ENCODE measurements at regions not wholly inside any gene's neighbourhood (a gene's known extent, or its start where the extent isn't known, plus 50 kb on each side); places are given as distances from the start of the nearest gene placed in this dataset.

DNA sequence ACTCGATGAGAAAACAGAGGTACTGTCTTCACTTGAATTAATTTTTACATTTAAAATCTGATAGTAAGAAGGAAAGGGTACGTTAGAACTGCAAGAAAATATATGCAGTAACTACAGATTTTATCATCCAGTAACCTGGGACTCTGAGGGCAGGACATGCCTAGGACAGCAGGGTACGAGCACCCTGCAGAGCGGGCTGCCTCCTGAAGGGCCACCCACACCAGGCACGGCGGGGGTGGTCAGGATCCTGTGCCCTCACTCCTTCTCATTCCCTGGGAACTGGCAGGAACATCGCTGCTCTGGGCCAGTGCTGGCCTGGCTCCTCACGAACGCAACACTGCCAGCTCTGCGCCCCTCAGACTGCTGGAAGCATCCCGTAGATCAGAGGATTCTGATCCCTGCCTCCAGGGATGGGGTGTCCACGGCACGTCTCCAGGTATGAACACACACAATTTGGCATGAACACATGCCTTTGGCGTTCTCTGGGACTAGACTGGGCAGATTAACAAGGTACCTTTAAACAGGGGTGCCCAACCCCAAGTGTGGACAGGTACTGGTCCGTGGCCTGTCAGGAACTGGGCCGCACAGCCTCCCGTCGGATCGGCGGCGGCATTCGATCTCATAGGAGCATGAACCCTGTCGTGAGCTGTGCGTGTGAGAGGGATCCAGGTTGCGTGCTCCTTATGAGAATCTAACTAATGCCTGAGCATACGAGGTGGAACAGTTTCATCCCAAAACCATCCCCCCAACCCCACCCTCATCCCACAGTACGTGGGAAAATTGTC lies 99.3 kb upstream of the FAM20C start:
- Histone ChIP-seq H3K4me1 (ENCODE audit: insufficient read depth) (peaks cover 32% of the 10 kb centered on the region), H3K9me3 (ENCODE audit: low read depth) (no peaks in the 10 kb centered on the region), H4K20me1 (ENCODE audit: insufficient read depth, poor library complexity, severe bottlenecking) (no peaks in the 10 kb centered on the region), H3K27me3 (no peaks in the 10 kb centered on the region), H3K9me2 (replicated peaks; ENCODE audit: insufficient read depth) (no peaks in the 10 kb centered on the region), H3K4me3 (no peak overlapping the region), H3K79me2 (no peaks in the 10 kb centered on the region), H3K36me3 (replicated peaks; ENCODE audit: insufficient read depth, low read depth) (no peaks in the 10 kb centered on the region), H3K4me2 (no peak overlapping the region), H3K27ac (no peak overlapping the region), H2AFZ (no peak overlapping the region)
- DNase-seq (ENCODE audit: low spot score), result no peak
- WGBS (ENCODE audit: low lambda C conversion rate, missing lambda C conversion rate), result 90% methylated on average over 26 of the region's 27 CpGs
- TF ChIP-seq EZH2phosphoT487 (IDR thresholded peaks at IDR 0.05; ENCODE audit: low read depth, severe bottlenecking, unreplicated experiment), result no peak
- TF ChIP-seq, protein P1, sequence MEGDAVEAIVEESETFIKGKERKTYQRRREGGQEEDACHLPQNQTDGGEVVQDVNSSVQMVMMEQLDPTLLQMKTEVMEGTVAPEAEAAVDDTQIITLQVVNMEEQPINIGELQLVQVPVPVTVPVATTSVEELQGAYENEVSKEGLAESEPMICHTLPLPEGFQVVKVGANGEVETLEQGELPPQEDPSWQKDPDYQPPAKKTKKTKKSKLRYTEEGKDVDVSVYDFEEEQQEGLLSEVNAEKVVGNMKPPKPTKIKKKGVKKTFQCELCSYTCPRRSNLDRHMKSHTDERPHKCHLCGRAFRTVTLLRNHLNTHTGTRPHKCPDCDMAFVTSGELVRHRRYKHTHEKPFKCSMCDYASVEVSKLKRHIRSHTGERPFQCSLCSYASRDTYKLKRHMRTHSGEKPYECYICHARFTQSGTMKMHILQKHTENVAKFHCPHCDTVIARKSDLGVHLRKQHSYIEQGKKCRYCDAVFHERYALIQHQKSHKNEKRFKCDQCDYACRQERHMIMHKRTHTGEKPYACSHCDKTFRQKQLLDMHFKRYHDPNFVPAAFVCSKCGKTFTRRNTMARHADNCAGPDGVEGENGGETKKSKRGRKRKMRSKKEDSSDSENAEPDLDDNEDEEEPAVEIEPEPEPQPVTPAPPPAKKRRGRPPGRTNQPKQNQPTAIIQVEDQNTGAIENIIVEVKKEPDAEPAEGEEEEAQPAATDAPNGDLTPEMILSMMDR (IDR thresholded peaks at IDR 0.05; ENCODE audit: poor library complexity), result no peak
- no peak for TF ChIP-seq EZH2 (IDR thresholded peaks at IDR 0.05; ENCODE audit: borderline replicate concordance)

DNA sequence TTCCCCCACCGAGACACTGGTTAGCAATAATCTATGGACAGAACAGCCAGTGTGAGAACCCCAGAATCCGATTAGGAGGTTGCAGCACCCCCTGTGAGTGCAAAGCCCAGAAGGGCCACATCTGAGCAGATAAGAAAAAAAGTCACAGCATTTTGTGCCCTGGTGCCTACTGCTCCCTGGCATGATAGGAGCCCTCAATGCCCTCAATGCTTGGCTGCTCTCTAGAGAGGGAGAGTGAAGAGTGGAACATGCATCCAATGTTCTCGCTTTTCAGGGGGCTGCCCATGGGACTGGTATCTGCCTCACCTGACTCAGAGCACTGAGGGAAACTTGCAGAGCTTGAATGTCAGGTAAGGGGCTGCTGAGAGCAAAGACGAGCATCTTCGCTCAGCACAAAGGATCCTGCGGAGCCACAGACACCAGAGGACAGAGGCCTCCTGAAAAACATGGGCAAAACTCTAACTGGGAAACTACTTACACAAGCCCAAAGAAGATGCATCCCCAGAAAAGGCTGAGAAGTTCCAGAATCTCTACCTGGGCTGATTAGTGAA lies 98.0 kb upstream of the FAM20C start:
- Histone ChIP-seq H3K79me2 (no peaks in the 10 kb centered on the region), H3K4me2 (no peak overlapping the region), H3K36me3 (replicated peaks; ENCODE audit: insufficient read depth, low read depth) (no peaks in the 10 kb centered on the region), H2AFZ (no peak overlapping the region), H3K4me1 (ENCODE audit: insufficient read depth) (peaks cover 20% of the 10 kb centered on the region), H3K4me3 (no peak overlapping the region), H3K9me2 (replicated peaks; ENCODE audit: insufficient read depth) (no peaks in the 10 kb centered on the region), H3K9me3 (ENCODE audit: low read depth) (no peaks in the 10 kb centered on the region), H3K27me3 (no peaks in the 10 kb centered on the region), H3K27ac (no peak overlapping the region), H4K20me1 (ENCODE audit: insufficient read depth, poor library complexity, severe bottlenecking) (no peaks in the 10 kb centered on the region)
- DNase-seq (ENCODE audit: low spot score), result no peak
- WGBS (ENCODE audit: low lambda C conversion rate, missing lambda C conversion rate), result 93% methylated on average over 6 of the region's 6 CpGs
- no peak for TF ChIP-seq EZH2 (IDR thresholded peaks at IDR 0.05; ENCODE audit: borderline replicate concordance)
- TF ChIP-seq EZH2phosphoT487 (IDR thresholded peaks at IDR 0.05; ENCODE audit: low read depth, severe bottlenecking, unreplicated experiment), result no peak
- TF ChIP-seq, protein P1 (IDR thresholded peaks at IDR 0.05; ENCODE audit: poor library complexity), result no peak

DNA sequence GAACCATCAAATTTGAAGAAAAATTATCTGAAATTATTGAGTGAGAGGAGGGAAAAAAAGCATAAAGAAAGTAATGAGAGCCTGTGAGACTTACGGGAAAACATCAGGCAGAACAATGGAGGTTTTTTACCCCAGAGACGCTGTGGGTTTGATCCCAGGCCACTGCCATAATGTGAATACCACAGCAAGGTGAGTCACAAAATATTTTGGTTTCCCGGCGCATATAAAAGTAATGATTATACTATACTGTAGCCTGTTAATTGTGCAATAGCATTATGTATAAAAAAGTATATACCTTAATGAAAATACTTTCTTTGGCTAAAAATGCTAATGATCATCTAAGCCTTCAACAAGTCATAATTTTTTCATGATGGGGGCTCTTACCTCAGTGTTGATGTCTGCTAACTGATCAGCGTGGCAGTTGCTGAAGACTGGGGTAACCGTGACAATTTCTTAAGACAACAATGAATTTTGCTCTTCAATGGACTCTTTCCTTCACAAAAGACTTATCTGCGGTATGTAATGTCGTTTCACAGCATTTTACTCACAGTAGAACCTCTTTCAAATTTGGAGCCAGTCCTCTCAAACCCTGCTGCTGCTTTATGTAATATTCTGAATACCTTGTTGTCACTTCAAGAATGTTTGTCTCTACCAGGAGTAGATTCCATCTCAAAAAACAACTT lies 97.0 kb upstream of the FAM20C start:
- peaks cover 10% of the 10 kb centered on the region for H3K4me1 ChIP-seq (ENCODE audit: insufficient read depth)
- H3K79me2 ChIP-seq, result no peaks in the 10 kb centered on the region
- no peak overlapping the region for H3K4me2 ChIP-seq
- no peaks in the 10 kb centered on the region for H3K27me3 ChIP-seq
- H3K4me3 ChIP-seq, result no peak overlapping the region
- DNase-seq (ENCODE audit: low spot score), result no peak
- H4K20me1 ChIP-seq (ENCODE audit: insufficient read depth, poor library complexity, severe bottlenecking), result no peaks in the 10 kb centered on the region
- no peak overlapping the region for H2AFZ ChIP-seq
- no peak overlapping the region for H3K27ac ChIP-seq
- TF ChIP-seq EZH2phosphoT487 (IDR thresholded peaks at IDR 0.05; ENCODE audit: low read depth, severe bottlenecking, unreplicated experiment) (no peak), EZH2 (IDR thresholded peaks at IDR 0.05; ENCODE audit: borderline replicate concordance) (no peak)
- TF ChIP-seq, protein P1 (IDR thresholded peaks at IDR 0.05; ENCODE audit: poor library complexity), result no peak
- no peaks in the 10 kb centered on the region for H3K9me3 ChIP-seq (ENCODE audit: low read depth)
- no peaks in the 10 kb centered on the region for H3K9me2 ChIP-seq (replicated peaks; ENCODE audit: insufficient read depth)
- WGBS (ENCODE audit: low lambda C conversion rate, missing lambda C conversion rate), result 76% methylated on average over 8 of the region's 8 CpGs
- no peaks in the 10 kb centered on the region for H3K36me3 ChIP-seq (replicated peaks; ENCODE audit: insufficient read depth, low read depth)

Data from hepatocyte (in vitro differentiated cells).